K562 (cell line): ENCODE measurements at regions not wholly inside any gene's neighbourhood (a gene's known extent, or its start where the extent isn't known, plus 50 kb on each side); places are given as distances from the start of the nearest gene placed in this dataset.

Source experiments
- ATAC-seq: fragments of 200-7000 bp; cut with Tn5 transposase; 3 replicates; pipeline ENCODE4 v1.9.1; 2020; ENCODE audit warnings: moderate library complexity
- BruUV-seq: library from RNA; stranded (reverse); fragments of 400-500 nt; replicated peaks from 2 replicates; lab custom pipeline; 2021; lab: Mats Ljungman, UMichigan
- CTCF ChIA-PET: fragments of 300-600 bp; formaldehyde crosslinking; extraction: SDS; loops from one replicate; lab custom pipeline; 2021; ENCODE audit warnings: low intra/inter-chr PET ratio; lab: Yijun Ruan, JAX
- POLR2A ChIA-PET: fragments of 300-600, 350-650 bp; sonication (Branson Sonifier 250); formaldehyde crosslinking; extraction: SDS; loops from one replicate; lab custom pipeline; 2021; ENCODE audit warnings: antibody characterized with exemption, inconsistent platforms; lab: Yijun Ruan, JAX
- DNase-seq, 4 experiments: peaks; one replicate each; pipeline versions ENCODE4 v3.0.0 to v3.0.0-alpha.2; 2011 to 2018; ENCODE audit warnings: low spot score in 3 of 4, mixed read lengths in 3 of 4; ENCODE audit errors: extremely low read depth in 1 of 4
- FAIRE-seq: peaks from 2 replicates; lab custom pipeline; 2011; peaks lifted over from hg19 to GRCh38; lab: Jason Lieb, UNC
- H2AFZ ChIP-seq: 2 replicates; pipeline ENCODE4 v1.6.0; 2011; ENCODE audit warnings: low read depth, low read length, control low read depth, inconsistent platforms
- H3K27ac ChIP-seq: fragments of 200-600 bp; 3 replicates; pipeline ENCODE4 v1.8.0; 2011; ENCODE audit warnings: low read depth, mild to moderate bottlenecking, control low read depth, inconsistent platforms, low read length, moderate library complexity, mixed read lengths; ENCODE audit errors: extremely low read depth
- H3K27me3 ChIP-seq, 2 experiments: fragments of 300-600 bp in 1 of 2; 2 replicates in 1 of 2; 3 replicates in 1 of 2; pipeline versions ENCODE4 v1.6.0 to v1.8.0; 2011; ENCODE audit warnings: inconsistent platforms in 2 of 2, low read length in 2 of 2, mild to moderate bottlenecking in 1 of 2, mixed read lengths in 1 of 2, moderate library complexity in 1 of 2; ENCODE audit not compliant: control insufficient read depth in 2 of 2, insufficient read depth in 2 of 2
- H3K36me3 ChIP-seq: fragments of 300-600 bp; 3 replicates; pipeline ENCODE4 v1.8.0; 2011; ENCODE audit warnings: mild to moderate bottlenecking, low read length, inconsistent platforms; ENCODE audit not compliant: control insufficient read depth, insufficient read depth
- H3K4me1 ChIP-seq, 2 experiments: fragments of 200-600 bp in 1 of 2; replicated peaks in 1 of 2; 2 replicates in 1 of 2; 3 replicates in 1 of 2; pipeline versions ENCODE4 v1.5.1 to v1.8.0; 2011; ENCODE audit warnings: inconsistent platforms in 2 of 2, low read length in 2 of 2, mild to moderate bottlenecking in 1 of 2, mixed read lengths in 1 of 2, moderate library complexity in 1 of 2; ENCODE audit not compliant: control insufficient read depth in 2 of 2, insufficient read depth in 2 of 2
- H3K4me2 ChIP-seq: 2 replicates; pipeline ENCODE4 v1.6.1; 2011; ENCODE audit warnings: low read length, control low read depth, inconsistent platforms, mixed read lengths; ENCODE audit not compliant: insufficient read depth
- H3K4me3 ChIP-seq: fragments of 200-600 bp; sonication (generic), shearing (Covaris generic); 2 replicates; pipeline ENCODE4 v1.5.1; 2016; ENCODE audit warnings: control low read depth, inconsistent platforms
- H3K79me2 ChIP-seq: fragments of 200-600 bp; 3 replicates; pipeline ENCODE4 v1.8.0; 2011; ENCODE audit warnings: low read length, inconsistent platforms; ENCODE audit not compliant: control insufficient read depth, insufficient read depth
- H3K9ac ChIP-seq, 2 experiments: 2 replicates each; pipeline versions ENCODE4 v1.6.0 to v1.6.1; 2011; ENCODE audit warnings: low read depth in 2 of 2, low read length in 2 of 2, control low read depth in 1 of 2, inconsistent platforms in 1 of 2, mild to moderate bottlenecking in 1 of 2, mixed read lengths in 1 of 2; ENCODE audit not compliant: insufficient read depth in 1 of 2
- H3K9me1 ChIP-seq: one replicate; pipeline ENCODE4 v1.6.0; 2011; ENCODE audit warnings: inconsistent platforms, mild to moderate bottlenecking, low read length, moderate library complexity; ENCODE audit not compliant: control insufficient read depth, insufficient read depth
- H3K9me3 ChIP-seq: replicated peaks from 2 replicates; pipeline ENCODE4 v1.5.1; 2011; ENCODE audit warnings: low read depth, low read length, inconsistent platforms; ENCODE audit not compliant: control insufficient read depth, insufficient read depth
- H4K20me1 ChIP-seq: replicated peaks from 2 replicates; pipeline ENCODE4 v1.6.1; 2011; ENCODE audit warnings: low read length, inconsistent platforms, mixed read lengths; ENCODE audit not compliant: control insufficient read depth, insufficient read depth
- DLX4 ChIP-seq: fragments of 250-450 bp; sonication (Bioruptor Pico); IDR thresholded peaks from 2 replicates; pipeline ENCODE4 v1.6.1; 2021; ENCODE audit warnings: mild to moderate bottlenecking
- ETV5 ChIP-seq: sonication (generic); formaldehyde crosslinking; IDR thresholded peaks from 2 replicates; pipeline ENCODE4 v1.4.0; 2020; ENCODE audit warnings: low read depth, mild to moderate bottlenecking, missing genetic modification reagents
- GATAD2A ChIP-seq: fragments of 450-650 bp; IDR thresholded peaks from 2 replicates; pipeline ENCODE4 v1.6.1; 2017
- KDM1A ChIP-seq, 2 experiments: fragments of 450-650 bp; IDR thresholded peaks; 2 replicates each; pipeline ENCODE4 v1.6.1; 2016; ENCODE audit warnings: mild to moderate bottlenecking in 2 of 2
- KLF13 ChIP-seq: fragments of 450-650 bp; IDR thresholded peaks from 2 replicates; pipeline ENCODE4 v1.6.1; 2016; ENCODE audit warnings: missing genetic modification characterization, low read depth, mild to moderate bottlenecking, missing compliant biosample characterization, moderate library complexity, borderline replicate concordance
- MEF2D ChIP-seq: conservative IDR thresholded peaks from 2 replicates; pipeline ENCODE4 v1.6.1; 2016; ENCODE audit warnings: low read depth, missing genetic modification characterization, missing compliant biosample characterization
- RBM22 ChIP-seq: fragments of 200-400 bp; formaldehyde crosslinking; IDR thresholded peaks from 2 replicates; pipeline ENCODE4 v1.6.1; 2018; ENCODE audit warnings: low read length, low read depth; ENCODE audit not compliant: poor library complexity, severe bottlenecking
- SNRNP70 ChIP-seq: fragments of 200-400 bp; formaldehyde crosslinking; optimal IDR thresholded peaks from 2 replicates; pipeline ENCODE3; 2017; ENCODE audit warnings: low read depth, low read length
- TCF15 ChIP-seq: fragments of 250-450 bp; sonication (Bioruptor Pico); IDR thresholded peaks from 2 replicates; pipeline ENCODE4 v1.8.0; 2022; ENCODE audit warnings: moderate library complexity, mild to moderate bottlenecking, inconsistent platforms
- TRIM28 ChIP-seq: fragments of 450-650 bp; IDR thresholded peaks from 2 replicates; pipeline ENCODE4 v1.6.1; 2017
- ZMIZ1 ChIP-seq, 2 experiments: fragments of 150-350 bp in 1 of 2; IDR thresholded peaks; 2 replicates each; pipeline ENCODE4 v1.6.1; 2012 to 2016; ENCODE audit warnings: low read depth in 2 of 2, low read length in 2 of 2, mild to moderate bottlenecking in 1 of 2, moderate library complexity in 1 of 2
- ZNF224 ChIP-seq: sonication (generic); formaldehyde crosslinking; IDR thresholded peaks from 2 replicates; pipeline ENCODE4 v1.8.0; 2022; ENCODE audit warnings: mild to moderate bottlenecking, missing genetic modification reagents
- ZSCAN32 ChIP-seq: fragments of 450-650 bp; formaldehyde crosslinking; IDR thresholded peaks from 2 replicates; pipeline ENCODE4 v1.4.0; 2020; ENCODE audit warnings: mild to moderate bottlenecking, moderate library complexity
- WGBS: fragments of 100-300 bp; shearing (Covaris generic); methylation state at CpG from one replicate; pipeline ENCODE4 v1.1.6; 2016; ENCODE audit warnings: low coverage, mixed read lengths; ENCODE audit not compliant: insufficient coverage; ENCODE audit errors: missing lambda C conversion rate; 5-methylcytosine and 5-hydroxymethylcytosine counted together
- in situ Hi-C: fragments of 300-500 bp; cut with MboI; formaldehyde crosslinking; loops from 4 replicates; pipeline ENCODE4 v1.15.0; 2018; ENCODE audit warnings: inconsistent platforms, mixed read lengths
- intact Hi-C: fragments of 100-400 bp; cut with micrococcal nuclease; formaldehyde crosslinking; loops from 2 replicates; pipeline ENCODE4 v1.14.2; 2022

- no peaks in the 10 kb centered on the region for H3K9me1 ChIP-seq
Measured at GRCh38 chr3:30354972-30355371, 251.4 kb upstream of the TGFBR2 start.

More at GRCh38 chr3:30354972-30355371, 251.4 kb upstream of the TGFBR2 start:
- Histone ChIP-seq H3K36me3 (no peaks in the 10 kb centered on the region), H3K79me2 (no peaks in the 10 kb centered on the region), H2AFZ (no peak overlapping the region), H3K9me3 (no peaks in the 10 kb centered on the region; the same call in 1 of the 2 replicates), H3K4me2 (no peak overlapping the region), H3K27ac (no peak overlapping the region), H4K20me1 (no peaks in the 10 kb centered on the region), H3K4me1 (no peaks in the 10 kb centered on the region), H3K4me3 (no peak overlapping the region), H3K27me3 (no peaks in the 10 kb centered on the region), H3K9ac (no peak overlapping the region)
- 2% methylated on average over 7 of the region's 7 CpGs for WGBS
- in situ Hi-C loops: no loop called here
- CTCF ChIA-PET: no interaction called here
- DNase-seq (no peak), FAIRE-seq (no peak), ATAC-seq (no peak)
- TF ChIP-seq TCF15 (CRISPR knock-in tag): no peak
- TF ChIP-seq RBM22: no peak
- no peak for TF ChIP-seq DLX4 (CRISPR knock-in tag)
- TF ChIP-seq SNRNP70: no peak
- no peak for TF ChIP-seq MEF2D (tag)
- TF ChIP-seq KLF13 (tag): no peak
- no peak for TF ChIP-seq ZMIZ1 (IDR thresholded peaks at IDR 0.05; ENCODE audit: low read depth in 2 of 2, low read length in 2 of 2)
- TF ChIP-seq ZNF224 (CRISPR knock-in tag): no peak
- no peak for TF ChIP-seq TRIM28
- no peak for TF ChIP-seq ZSCAN32 (CRISPR knock-in tag)
- no peak for TF ChIP-seq GATAD2A
- TF ChIP-seq ETV5: no peak
- no peak for TF ChIP-seq KDM1A (IDR thresholded peaks at IDR 0.05)
- POLR2A ChIA-PET: interaction anchor here (0.6 kb wide), 1 partner anchor 1425 kb away, joined by 3 read pairs; no protein-coding TSS in a partner anchor
- intact Hi-C loops: no loop called here
- BruUV-seq: no TSS peak
